HCT116 (cell line): ENCODE measurements at regions not wholly inside any gene's neighbourhood (a gene's known extent, or its start where the extent isn't known, plus 50 kb on each side); places are given as distances from the start of the nearest gene placed in this dataset.

Source experiments
- ATAC-seq: fragments of 200-7000 bp; cut with Tn5 transposase; 2 replicates; pipeline ENCODE4 v1.9.1; 2020; ENCODE audit warnings: mild to moderate bottlenecking, moderate library complexity
- BruUV-seq: library from RNA; stranded (reverse); fragments of 400-500 nt; replicated peaks from 2 replicates; lab custom pipeline; 2021; lab: Mats Ljungman, UMichigan
- CTCF ChIA-PET: fragments of 300-600 bp; sonication (Branson Sonifier 250); formaldehyde crosslinking; loops from one replicate; lab custom pipeline; 2021; ENCODE audit warnings: antibody characterized with exemption; lab: Charles Lee
- POLR2A ChIA-PET: fragments of 300-600, 350-600 bp; sonication (Branson Sonifier 250); formaldehyde crosslinking; loops from one replicate; lab custom pipeline; 2021; ENCODE audit warnings: antibody characterized with exemption; lab: Charles Lee
- RAD21 ChIA-PET, 2 experiments: fragments of 300-600 bp; sonication (Branson Sonifier 250); formaldehyde crosslinking; loops; one replicate each; lab custom pipeline; 2023; ENCODE audit warnings: low total read pairs in 2 of 2; ENCODE audit not compliant: uncharacterized antibody in 2 of 2, unreplicated experiment in 2 of 2, low non-redundant PET in 1 of 2; lab: Charles Lee
- DNase-seq: peaks from one replicate; pipeline ENCODE4 v3.0.0-alpha.2; 2010; ENCODE audit warnings: low read depth, low spot score
- H2AFZ ChIP-seq: fragments of 200-600 bp; shearing (Covaris generic), sonication (generic); 2 replicates; pipeline ENCODE4 v1.6.1; 2017; ENCODE audit warnings: low read depth, mixed run types, mixed read lengths, antibody characterized with exemption, low read length; ENCODE audit not compliant: poor library complexity, severe bottlenecking
- H3K27ac ChIP-seq: 2 replicates; pipeline ENCODE4 v1.5.1; 2012; ENCODE audit warnings: low read depth, low read length
- H3K27me3 ChIP-seq: fragments of 200-600 bp; sonication (generic); 2 replicates; pipeline ENCODE4 v1.6.1; 2016; ENCODE audit warnings: mixed run types, low read length, mixed read lengths; ENCODE audit not compliant: insufficient read depth
- H3K36me3 ChIP-seq, 2 experiments: fragments of 200-500 bp in 1 of 2; fragments of 200-600 bp in 1 of 2; sonication (Bioruptor generic) in 1 of 2; sonication (generic) in 1 of 2; 2 replicates each; pipeline versions ENCODE4 v1.5.1 to v1.6.1; 2014 to 2016; ENCODE audit warnings: low read length in 2 of 2, inconsistent platforms in 1 of 2, mixed read lengths in 1 of 2, mixed run types in 1 of 2; ENCODE audit not compliant: insufficient read depth in 2 of 2, control insufficient read depth in 1 of 2
- H3K4me1 ChIP-seq, 2 experiments: fragments of 200-600 bp in 1 of 2; sonication (generic) in 1 of 2; 2 replicates each; pipeline versions ENCODE4 v1.5.1 to v1.6.1; 2012 to 2017; ENCODE audit warnings: low read length in 2 of 2, inconsistent platforms in 1 of 2, mild to moderate bottlenecking in 1 of 2, mixed read lengths in 1 of 2, mixed run types in 1 of 2, moderate library complexity in 1 of 2; ENCODE audit not compliant: insufficient read depth in 2 of 2, control insufficient read depth in 1 of 2
- H3K4me2 ChIP-seq: fragments of 200-600 bp; sonication (generic); 2 replicates; pipeline ENCODE4 v1.6.1; 2017; ENCODE audit warnings: mixed run types, low read length, mixed read lengths
- H3K4me3 ChIP-seq, 2 experiments: fragments of 200-600 bp in 1 of 2; sonication (generic) in 1 of 2; replicated peaks in 1 of 2; 2 replicates each; pipeline ENCODE4 v1.5.1; 2011 to 2016; ENCODE audit warnings: low read length in 2 of 2, control low read depth in 1 of 2, low read depth in 1 of 2, mild to moderate bottlenecking in 1 of 2, mixed read lengths in 1 of 2, mixed run types in 1 of 2
- H3K79me2 ChIP-seq: fragments of 200-600 bp; sonication (generic); 2 replicates; pipeline ENCODE4 v1.6.1; 2017; ENCODE audit warnings: mild to moderate bottlenecking, mixed run types, low read length, moderate library complexity, mixed read lengths; ENCODE audit not compliant: insufficient read depth
- H3K9ac ChIP-seq: fragments of 200-600 bp; sonication (generic); 2 replicates; pipeline ENCODE4 v1.6.1; 2016; ENCODE audit warnings: low read length, mixed read lengths
- H3K9me2 ChIP-seq: fragments of 200-600 bp; sonication (generic), shearing (Covaris generic); 2 replicates; pipeline ENCODE4 v1.6.1; 2017; ENCODE audit warnings: mixed run types, mild to moderate bottlenecking, moderate library complexity; ENCODE audit not compliant: insufficient read depth
- H3K9me3 ChIP-seq, 2 experiments: fragments of 200-500 bp in 1 of 2; fragments of 200-600 bp in 1 of 2; sonication (Bioruptor generic) in 1 of 2; sonication (generic) in 1 of 2; 2 replicates each; pipeline ENCODE4 v1.6.1; 2014 to 2017; ENCODE audit warnings: low read length in 2 of 2, mixed read lengths in 2 of 2, inconsistent platforms in 1 of 2, low read depth in 1 of 2, mild to moderate bottlenecking in 1 of 2, mixed run types in 1 of 2, moderate library complexity in 1 of 2; ENCODE audit not compliant: control insufficient read depth in 1 of 2, insufficient read depth in 1 of 2
- H4K20me1 ChIP-seq: fragments of 200-600 bp; sonication (generic), shearing (Covaris generic); 2 replicates; pipeline ENCODE4 v1.6.1; 2017; ENCODE audit warnings: mixed run types, mild to moderate bottlenecking, moderate library complexity; ENCODE audit not compliant: insufficient read depth
- CEBPB ChIP-seq: IDR thresholded peaks from 2 replicates; pipeline ENCODE4 v1.6.1; 2012; ENCODE audit warnings: low read depth
- EGR1 ChIP-seq: IDR thresholded peaks from 2 replicates; pipeline ENCODE4 v1.6.1; 2012; ENCODE audit warnings: low read depth
- ELF1 ChIP-seq: IDR thresholded peaks from 2 replicates; pipeline ENCODE4 v1.6.1; 2012; ENCODE audit warnings: low read depth, borderline replicate concordance
- EZH2 ChIP-seq: fragments of 200-600 bp; sonication (generic); IDR thresholded peaks from 2 replicates; pipeline ENCODE4 v1.6.1; 2017; ENCODE audit warnings: antibody characterized with exemption, mixed run types
- EZH2phosphoT487 ChIP-seq: fragments of 200-600 bp; IDR thresholded peaks from 2 replicates; pipeline ENCODE4 v1.6.1; 2018; ENCODE audit warnings: antibody characterized with exemption, borderline replicate concordance
- JUND ChIP-seq: IDR thresholded peaks from 2 replicates; pipeline ENCODE4 v1.6.1; 2012
- MAX ChIP-seq: IDR thresholded peaks from 2 replicates; pipeline ENCODE4 v1.6.1; 2012
- POLR2AphosphoS5 ChIP-seq: IDR thresholded peaks from 2 replicates; pipeline ENCODE4 v1.6.1; 2011; ENCODE audit warnings: mild to moderate bottlenecking, low read depth, low read length, moderate library complexity
- intact Hi-C: fragments of 100-400 bp; cut with micrococcal nuclease; formaldehyde crosslinking; loops from 2 replicates; pipeline ENCODE4 v1.10.0; 2022

- no peaks in the 10 kb centered on the region for H3K27me3 ChIP-seq
- no peak for TF ChIP-seq MAX
- no peak for TF ChIP-seq ELF1
- TF ChIP-seq EGR1, result no peak
- no peak for TF ChIP-seq CEBPB
- TF ChIP-seq JUND, result no peak
- TF ChIP-seq, all 23 proteins: peak for 0
- no peak overlapping the region for H3K4me2 ChIP-seq
- H3K36me3 ChIP-seq, result no peaks in the 10 kb centered on the region
- no peak overlapping the region for H3K4me3 ChIP-seq
- RAD21 ChIA-PET, result no interaction called here
- no peak for ATAC-seq
- CTCF ChIA-PET, result no interaction called here
- no peaks in the 10 kb centered on the region for H3K79me2 ChIP-seq
- H3K9ac ChIP-seq, result no peak overlapping the region
- no peaks in the 10 kb centered on the region for H4K20me1 ChIP-seq
- H3K4me1 ChIP-seq, result no peaks in the 10 kb centered on the region
- no TSS peak for BruUV-seq
- POLR2A ChIA-PET, result no interaction called here
- H3K27ac ChIP-seq, result no peak overlapping the region
- intact Hi-C loops, result no loop called here
- H3K9me2 ChIP-seq, result no peaks in the 10 kb centered on the region
- DNase-seq, result no peak
- no peaks in the 10 kb centered on the region for H3K9me3 ChIP-seq
- H2AFZ ChIP-seq, result no peak overlapping the region
These were observed 164.7 kb downstream of the VGLL3 start for GRCh38 chr3:86826292-86826691.

GRCh38 chr3:86815880-86816279, 175.1 kb downstream of the VGLL3 start:
- H2AFZ ChIP-seq, result no peak overlapping the region
- BruUV-seq, result no TSS peak
- H3K27ac ChIP-seq, result no peak overlapping the region
- ChIA-PET POLR2A (no interaction called here), RAD21 (no interaction called here), CTCF (no interaction called here)
- no peaks in the 10 kb centered on the region for H3K27me3 ChIP-seq
- no peaks in the 10 kb centered on the region for H4K20me1 ChIP-seq
- H3K9me3 ChIP-seq, result no peaks in the 10 kb centered on the region
- H3K4me3 ChIP-seq, result no peak overlapping the region
- TF ChIP-seq EZH2 (no peak), POLR2AphosphoS5 (no peak), EZH2phosphoT487 (no peak)
- ATAC-seq, result no peak
- no peak overlapping the region for H3K9ac ChIP-seq
- DNase-seq, result no peak
- no peaks in the 10 kb centered on the region for H3K36me3 ChIP-seq
- H3K4me1 ChIP-seq, result no peaks in the 10 kb centered on the region
- intact Hi-C loops, result no loop called here
- H3K79me2 ChIP-seq, result no peaks in the 10 kb centered on the region
- no peak overlapping the region for H3K4me2 ChIP-seq
- no peaks in the 10 kb centered on the region for H3K9me2 ChIP-seq
